NB4 (cell line): ENCODE measurements at regions not wholly inside any gene's neighbourhood (a gene's known extent, or its start where the extent isn't known, plus 50 kb on each side); places are given as distances from the start of the nearest gene placed in this dataset.

ENCODE experiments used
- MYC ChIP-seq: IDR thresholded peaks from 2 replicates; pipeline ENCODE4 v1.6.1; 2011; ENCODE audit warnings: low read depth, low read length
- POLR2A ChIP-seq: IDR thresholded peaks from 2 replicates; pipeline ENCODE4 v1.6.1; 2011; ENCODE audit warnings: mild to moderate bottlenecking; ENCODE audit not compliant: insufficient read length; ENCODE audit errors: extremely low read depth
- TF ChIP-seq, protein P1 (sequence below): IDR thresholded peaks from one replicate; pipeline ENCODE4 v1.5.1; 2012; ENCODE audit warnings: low read depth, low read length
- TF ChIP-seq, protein P2 (sequence below): IDR thresholded peaks from 2 replicates; pipeline ENCODE4 v1.6.1; 2011; ENCODE audit warnings: low read depth, low read length

DNA sequence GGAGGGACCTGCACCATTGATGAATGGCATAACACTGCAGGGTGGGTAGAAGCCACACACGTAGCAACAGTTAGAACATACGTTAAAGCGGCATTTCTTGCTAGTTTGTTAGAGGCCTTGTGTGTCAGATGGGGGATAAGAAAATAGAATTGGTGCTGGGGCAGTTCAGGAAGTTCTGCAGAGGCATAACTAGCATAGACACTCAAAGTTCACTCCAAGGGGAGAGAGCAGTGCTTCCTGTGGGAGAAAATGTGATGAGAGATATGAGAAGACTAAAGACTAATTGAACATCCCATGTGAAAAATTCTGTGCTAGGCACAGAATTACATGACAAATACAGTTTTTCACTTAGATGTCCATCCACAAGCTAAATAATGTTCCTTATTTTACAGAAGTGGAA lies 327.1 kb downstream of the ZNF621 start:
- TF ChIP-seq, protein P1, sequence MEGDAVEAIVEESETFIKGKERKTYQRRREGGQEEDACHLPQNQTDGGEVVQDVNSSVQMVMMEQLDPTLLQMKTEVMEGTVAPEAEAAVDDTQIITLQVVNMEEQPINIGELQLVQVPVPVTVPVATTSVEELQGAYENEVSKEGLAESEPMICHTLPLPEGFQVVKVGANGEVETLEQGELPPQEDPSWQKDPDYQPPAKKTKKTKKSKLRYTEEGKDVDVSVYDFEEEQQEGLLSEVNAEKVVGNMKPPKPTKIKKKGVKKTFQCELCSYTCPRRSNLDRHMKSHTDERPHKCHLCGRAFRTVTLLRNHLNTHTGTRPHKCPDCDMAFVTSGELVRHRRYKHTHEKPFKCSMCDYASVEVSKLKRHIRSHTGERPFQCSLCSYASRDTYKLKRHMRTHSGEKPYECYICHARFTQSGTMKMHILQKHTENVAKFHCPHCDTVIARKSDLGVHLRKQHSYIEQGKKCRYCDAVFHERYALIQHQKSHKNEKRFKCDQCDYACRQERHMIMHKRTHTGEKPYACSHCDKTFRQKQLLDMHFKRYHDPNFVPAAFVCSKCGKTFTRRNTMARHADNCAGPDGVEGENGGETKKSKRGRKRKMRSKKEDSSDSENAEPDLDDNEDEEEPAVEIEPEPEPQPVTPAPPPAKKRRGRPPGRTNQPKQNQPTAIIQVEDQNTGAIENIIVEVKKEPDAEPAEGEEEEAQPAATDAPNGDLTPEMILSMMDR, result no peak
- TF ChIP-seq POLR2A (no peak), MYC (no peak)
- TF ChIP-seq, protein P2, sequence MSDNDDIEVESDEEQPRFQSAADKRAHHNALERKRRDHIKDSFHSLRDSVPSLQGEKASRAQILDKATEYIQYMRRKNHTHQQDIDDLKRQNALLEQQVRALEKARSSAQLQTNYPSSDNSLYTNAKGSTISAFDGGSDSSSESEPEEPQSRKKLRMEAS, result no peak
